A673 (cell line): ENCODE measurements at regions not wholly inside any gene's neighbourhood (a gene's known extent, or its start where the extent isn't known, plus 50 kb on each side); places are given as distances from the start of the nearest gene placed in this dataset.

Source experiments
- CTCF ChIP-seq: fragments of 300-800, 200-600 bp; sonication (generic); conservative IDR thresholded peaks from 2 replicates; pipeline ENCODE4 v1.5.1; 2017; ENCODE audit warnings: low read depth, mild to moderate bottlenecking, antibody characterized with exemption, low read length, moderate library complexity, mixed read lengths
- EZH2 ChIP-seq: fragments of 200-600 bp; sonication (generic); IDR thresholded peaks from 2 replicates; pipeline ENCODE4 v1.6.1; 2017; ENCODE audit warnings: borderline replicate concordance, low read depth, mild to moderate bottlenecking, mixed read lengths, antibody characterized with exemption, low read length; ENCODE audit not compliant: poor library complexity, severe bottlenecking

- TF ChIP-seq CTCF (no peak), EZH2 (no peak)
Measured at GRCh38 chr19:30807278-30807677, 435.1 kb downstream of the ZNF536 start.
